Activated B cell treated with CpG ODN at 0.5 μM for 24 hours (primary cell): ENCODE measurements at regions not wholly inside any gene's neighbourhood (a gene's known extent, or its start where the extent isn't known, plus 50 kb on each side); places are given as distances from the start of the nearest gene placed in this dataset.

ENCODE experiments used
- ATAC-seq: fragments of 200-7000 bp; cut with Tn5 transposase; one replicate; pipeline ENCODE4 v1.10.0; 2021; ENCODE audit warnings: low read depth, mild to moderate bottlenecking, moderate library complexity
- CTCF ChIA-PET: fragments of 350-600 bp; sonication (Branson Sonifier 250); formaldehyde crosslinking; loops from one replicate; lab custom pipeline; 2021; ENCODE audit warnings: antibody characterized with exemption; lab: Charles Lee
- POLR2A ChIA-PET: fragments of 350-600 bp; sonication (Branson Sonifier 250); formaldehyde crosslinking; loops from one replicate; lab custom pipeline; 2021; ENCODE audit warnings: antibody characterized with exemption; lab: Charles Lee
- DNase-seq: peaks from one replicate; pipeline ENCODE4 v3.0.0; 2022
- H3K27ac Mint-ChIP-seq: one replicate; pipeline ENCODE4 v1.8.0; 2020; ENCODE audit warnings: mixed read lengths
- H3K27me3 Mint-ChIP-seq: one replicate; pipeline ENCODE4 v1.8.0; 2021; ENCODE audit warnings: mixed read lengths
- H3K36me3 Mint-ChIP-seq: one replicate; pipeline ENCODE4 v1.8.0; 2021; ENCODE audit warnings: low read depth, mixed read lengths
- H3K4me1 Mint-ChIP-seq: one replicate; pipeline ENCODE4 v1.8.0; 2021; ENCODE audit warnings: mixed read lengths
- H3K4me3 Mint-ChIP-seq: one replicate; pipeline ENCODE4 v1.8.0; 2020; ENCODE audit warnings: mild to moderate bottlenecking, mixed read lengths
- H3K9me3 Mint-ChIP-seq: one replicate; pipeline ENCODE4 v1.8.0; 2020; ENCODE audit warnings: mixed read lengths
- CTCF ChIP-seq: fragments of 200-600 bp; IDR thresholded peaks from one replicate; pipeline ENCODE4 v1.8.0; 2022; ENCODE audit warnings: antibody characterized with exemption, mild to moderate bottlenecking
- intact Hi-C: fragments of 100-400 bp; cut with micrococcal nuclease; formaldehyde crosslinking; loops from one replicate; pipeline ENCODE4 v1.15.1; 2024

GRCh38 chr7:23907012-23907411 lies 197.0 kb downstream of the STK31 start:
- no peak for DNase-seq
- Mint-ChIP-seq H3K36me3 (no peaks in the 10 kb centered on the region), H3K27ac (no peak overlapping the region), H3K27me3 (peaks cover 1% of the 10 kb centered on the region), H3K4me3 (no peak overlapping the region), H3K4me1 (no peaks in the 10 kb centered on the region), H3K9me3 (no peaks in the 10 kb centered on the region)
- CTCF ChIA-PET, result no interaction called here
- POLR2A ChIA-PET, result no interaction called here
- no peak for TF ChIP-seq CTCF
- intact Hi-C loops, result no loop called here
- no peak for ATAC-seq

DNA sequence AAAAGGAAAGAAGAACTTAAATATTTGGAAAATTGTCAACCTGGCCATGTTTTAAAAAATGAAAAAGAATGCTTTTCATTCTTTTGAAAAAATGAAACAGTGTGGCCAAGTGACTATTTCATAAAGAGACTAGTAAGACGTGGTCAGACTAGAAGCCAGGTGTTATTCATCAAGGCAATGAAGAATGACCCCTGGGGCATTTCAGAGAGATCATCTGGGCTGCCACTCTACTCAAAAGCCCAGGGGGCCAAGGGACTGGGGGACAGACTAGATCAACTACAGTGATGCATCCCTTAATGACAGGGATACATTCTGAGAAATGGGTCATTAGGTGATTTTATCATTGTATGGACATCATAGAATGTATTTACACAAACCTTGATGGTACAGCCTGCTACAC lies 199.4 kb downstream of the STK31 start:
- Mint-ChIP-seq H3K4me3 (no peak overlapping the region), H3K27me3 (no peaks in the 10 kb centered on the region), H3K27ac (no peak overlapping the region), H3K36me3 (no peaks in the 10 kb centered on the region), H3K4me1 (no peaks in the 10 kb centered on the region), H3K9me3 (peaks cover 5% of the 10 kb centered on the region)
- ChIA-PET POLR2A (no interaction called here), CTCF (no interaction called here)
- intact Hi-C loops, result no loop called here
- DNase-seq (no peak), ATAC-seq (no peak)
- no peak for TF ChIP-seq CTCF

GRCh38 chr7:23912065-23912464 lies 202.0 kb downstream of the STK31 start:
- Mint-ChIP-seq H3K4me3 (no peak overlapping the region), H3K9me3 (peaks cover 5% of the 10 kb centered on the region), H3K27ac (no peak overlapping the region), H3K36me3 (no peaks in the 10 kb centered on the region), H3K4me1 (no peaks in the 10 kb centered on the region), H3K27me3 (no peaks in the 10 kb centered on the region)
- ATAC-seq (no peak), DNase-seq (no peak)
- TF ChIP-seq CTCF, result no peak
- intact Hi-C loops, result no loop called here
- CTCF ChIA-PET, result no interaction called here
- POLR2A ChIA-PET, result no interaction called here

- H3K9me3 Mint-ChIP-seq, result peaks cover 5% of the 10 kb centered on the region
- H3K36me3 Mint-ChIP-seq, result no peaks in the 10 kb centered on the region
- no peak for DNase-seq
- no peaks in the 10 kb centered on the region for H3K4me1 Mint-ChIP-seq
- ATAC-seq, result no peak
- CTCF ChIA-PET, result no interaction called here
- intact Hi-C loops, result no loop called here
- POLR2A ChIA-PET, result no interaction called here
- H3K4me3 Mint-ChIP-seq, result no peak overlapping the region
- peaks cover 1% of the 10 kb centered on the region for H3K27me3 Mint-ChIP-seq
- no peak overlapping the region for H3K27ac Mint-ChIP-seq
- TF ChIP-seq CTCF, result no peak
Measured at GRCh38 chr7:23913016-23913415, 203.0 kb downstream of the STK31 start.

DNA sequence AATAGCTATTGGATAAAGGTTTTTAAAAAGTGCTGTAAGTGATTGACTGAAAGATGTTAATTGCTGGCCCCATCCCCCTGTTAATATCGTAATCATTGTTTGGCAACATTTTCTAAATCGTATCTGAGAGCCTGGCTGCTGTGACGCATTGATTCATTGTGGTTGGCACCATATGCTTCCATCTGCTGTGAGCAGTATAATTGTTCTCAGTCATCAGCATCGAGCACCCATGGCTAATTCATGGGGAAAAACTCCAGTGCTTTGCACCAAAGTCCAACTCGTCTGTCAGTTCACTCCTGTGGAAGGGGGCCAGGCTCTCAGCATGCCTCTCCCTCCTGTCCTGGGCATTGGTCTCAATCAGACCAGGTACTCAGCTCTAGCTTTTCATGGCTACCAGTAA lies 205.2 kb downstream of the STK31 start:
- no peak for DNase-seq
- intact Hi-C loops, result no loop called here
- POLR2A ChIA-PET, result no interaction called here
- ATAC-seq, result no peak
- Mint-ChIP-seq H3K27ac (no peak overlapping the region), H3K9me3 (peaks cover 5% of the 10 kb centered on the region), H3K27me3 (peaks cover 5% of the 10 kb centered on the region), H3K36me3 (no peaks in the 10 kb centered on the region), H3K4me3 (no peak overlapping the region), H3K4me1 (no peaks in the 10 kb centered on the region)
- no peak for TF ChIP-seq CTCF
- CTCF ChIA-PET, result no interaction called here
